NCI-H82 treated with DMSO at 0.1 percent for 48 hours (cell line): ENCODE measurements at regions not wholly inside any gene's neighbourhood (a gene's known extent, or its start where the extent isn't known, plus 50 kb on each side); places are given as distances from the start of the nearest gene placed in this dataset.
"Not testable (repeated sequence)": the region's sequence is repeated elsewhere in the genome, so short reads cannot be mapped to it uniquely, and the experiment has no call there.

ENCODE experiments used
- DNase-seq: peaks from one replicate; lab custom pipeline; 2025; ENCODE audit not compliant: unreplicated experiment; lab: John Stamatoyannopoulos, UW

GRCh38 chr12:63508543-63508942 lies 159.8 kb downstream of the DPY19L2 start:
- DNase-seq, result no peak

- no peak for DNase-seq
These were observed 168.7 kb downstream of the DPY19L2 start for GRCh38 chr12:63499567-63499966.

DNA sequence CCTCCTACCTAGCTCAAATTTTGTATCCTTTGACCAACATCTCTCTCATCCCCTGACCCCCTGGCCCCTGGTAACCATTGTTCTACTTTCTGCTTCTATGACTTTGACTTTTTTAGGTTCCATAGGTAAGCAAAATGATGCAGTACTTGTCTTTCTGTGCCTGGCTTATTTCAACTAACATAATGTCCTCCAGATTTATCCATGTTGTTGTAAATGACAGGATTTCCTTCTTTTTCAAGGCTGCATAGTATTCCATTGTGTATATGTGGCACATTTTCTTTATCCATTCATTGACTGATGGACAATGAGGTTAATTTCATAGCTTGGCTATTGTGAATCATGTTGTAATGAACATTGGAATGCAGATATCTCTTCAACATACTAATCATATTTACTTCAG lies 170.1 kb downstream of the DPY19L2 start:
- DNase-seq, result no peak

DNA sequence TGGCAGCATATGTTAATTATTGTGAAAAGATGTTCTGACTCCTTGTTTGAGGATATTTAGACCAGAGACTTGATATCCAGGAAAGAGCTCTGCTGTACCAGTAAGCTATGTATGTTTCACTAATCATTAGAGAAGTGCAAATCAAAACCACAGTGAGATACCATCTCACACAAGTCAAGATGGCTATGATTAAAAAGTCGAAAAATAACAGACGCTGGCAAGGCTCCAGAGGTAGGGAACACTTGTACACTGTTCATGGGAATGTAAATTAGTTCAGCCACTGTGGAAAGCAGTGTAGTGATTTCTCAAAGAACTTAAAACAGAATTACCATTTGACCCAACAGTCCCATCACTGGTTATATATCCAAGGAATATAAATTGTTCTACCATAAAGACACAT lies 171.6 kb downstream of the DPY19L2 start:
- no peak for DNase-seq

DNA sequence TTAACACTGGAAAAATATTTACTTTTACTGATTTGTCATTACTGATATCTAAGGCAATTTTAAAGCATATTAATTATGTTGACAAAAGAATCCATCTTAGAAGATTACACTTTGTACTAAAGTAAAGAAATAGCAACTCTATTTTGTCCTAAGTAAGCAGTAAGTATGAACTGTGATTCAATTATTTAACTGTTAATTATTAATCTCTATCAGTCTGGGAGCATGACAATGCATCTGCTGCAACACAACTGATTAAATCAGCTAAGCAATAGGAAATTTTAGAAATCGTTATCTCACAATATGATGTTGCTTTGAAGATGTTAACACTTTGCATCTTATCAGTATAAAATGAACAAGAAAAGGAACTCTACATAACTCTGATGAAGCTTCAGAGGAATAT lies 172.3 kb downstream of the DPY19L2 start:
- DNase-seq, result no peak

DNA sequence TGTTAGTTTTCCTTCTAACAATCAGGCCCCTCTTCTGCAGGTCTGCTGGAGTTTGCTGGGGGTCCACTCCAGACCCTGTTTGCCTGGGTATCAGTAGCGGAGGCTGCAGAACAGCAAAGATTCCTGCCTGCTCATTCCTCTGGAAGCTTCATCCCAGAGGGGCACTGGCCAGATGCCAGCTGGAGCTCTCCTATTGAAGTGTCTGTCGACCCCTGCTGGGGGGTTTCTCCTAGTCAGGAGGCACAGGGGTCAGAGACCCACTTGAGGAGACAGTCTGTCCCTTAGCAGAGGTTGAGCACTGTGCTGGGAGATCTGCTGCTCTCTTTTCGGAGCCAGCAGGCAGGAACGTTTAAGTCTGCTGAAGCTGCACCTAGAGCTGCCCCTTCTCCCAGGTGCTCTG lies 174.9 kb downstream of the DPY19L2 start:
- not testable (repeated sequence) for DNase-seq

DNA sequence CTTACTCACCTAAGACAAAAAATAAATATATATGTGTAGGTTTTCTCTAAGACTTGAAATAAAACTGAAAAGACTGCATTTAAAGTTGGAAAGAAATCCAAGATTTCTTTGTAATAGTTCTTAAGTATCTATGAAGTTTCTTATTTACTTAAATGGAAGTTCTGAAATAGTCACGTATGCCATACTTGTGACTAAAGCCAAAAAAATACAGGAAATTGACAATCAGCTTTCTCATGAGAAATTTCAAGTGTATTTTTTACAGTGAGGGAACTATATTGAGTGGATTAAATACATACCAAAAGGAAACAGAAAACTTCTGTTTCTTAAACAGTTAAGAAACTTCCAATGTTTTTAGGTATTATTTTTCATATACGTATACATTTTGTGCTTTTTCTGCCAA lies 188.1 kb downstream of the DPY19L2 start:
- no peak for DNase-seq

- no peak for DNase-seq
These were observed 198.1 kb downstream of the DPY19L2 start for GRCh38 chr12:63470161-63470560.

- no peak for DNase-seq
These were observed 200.3 kb downstream of the DPY19L2 start for GRCh38 chr12:63467951-63468350.

DNA sequence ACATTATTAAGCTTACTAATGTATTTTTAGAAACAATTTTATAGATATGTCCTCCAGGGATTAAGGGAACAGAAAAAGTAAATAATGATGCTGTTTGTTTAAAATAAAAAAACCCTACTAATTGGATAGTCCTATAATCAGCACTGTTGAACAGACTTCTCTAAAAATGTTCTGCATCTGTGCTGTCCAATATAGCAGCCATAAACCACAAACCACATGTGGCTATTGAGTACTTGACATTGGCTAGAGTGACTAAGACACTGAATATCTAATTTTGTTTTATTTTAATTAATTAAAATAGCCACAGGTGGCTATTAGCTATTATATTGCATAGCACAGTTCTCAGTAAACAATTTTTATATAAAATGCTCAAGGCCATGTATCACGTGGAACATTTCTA lies 210.4 kb downstream of the DPY19L2 start:
- DNase-seq, result no peak

- no peak for DNase-seq
These were observed 210.9 kb downstream of the DPY19L2 start for GRCh38 chr12:63457428-63457827.

- no peak for DNase-seq
These were observed 217.5 kb downstream of the DPY19L2 start for GRCh38 chr12:63450816-63451215.

DNA sequence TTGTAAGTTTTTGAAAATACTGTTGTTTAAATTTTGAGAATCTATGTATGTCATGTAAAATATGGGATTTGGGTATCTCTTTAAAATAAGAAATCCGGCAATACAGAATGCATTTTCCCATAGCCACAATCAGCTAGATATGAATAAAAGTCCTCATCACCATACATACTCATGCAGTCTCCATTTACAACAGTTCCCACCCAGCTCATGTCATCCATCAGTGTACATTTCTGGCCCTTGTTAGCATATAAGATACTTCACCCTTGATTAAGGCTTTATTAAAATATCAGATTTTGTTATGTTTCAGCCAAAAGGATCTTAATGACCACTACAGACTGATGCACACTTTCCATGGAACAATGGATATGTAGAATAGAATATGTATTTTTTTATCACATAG lies 218.0 kb downstream of the DPY19L2 start:
- no peak for DNase-seq

- no peak for DNase-seq
These were observed 222.9 kb downstream of the DPY19L2 start for GRCh38 chr12:63445224-63445880.

DNA sequence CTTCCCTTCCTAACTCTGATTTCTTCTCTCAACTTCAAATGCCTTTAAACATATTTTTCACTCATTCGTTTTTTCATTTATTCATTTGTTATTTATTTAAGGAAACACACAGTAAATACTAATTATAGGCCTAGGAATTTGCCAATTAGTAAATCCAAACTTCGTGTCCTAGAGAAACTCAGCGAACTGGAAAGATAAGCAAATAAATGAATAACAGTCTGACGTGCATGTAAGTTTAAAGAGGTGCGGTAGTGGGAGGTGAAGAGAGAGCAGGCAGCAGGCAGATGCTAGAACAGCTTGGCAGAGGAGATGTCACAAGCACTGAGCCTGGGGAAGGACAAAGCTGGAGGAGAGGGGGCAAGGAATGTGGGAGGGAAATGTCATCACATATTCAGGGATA lies 228.2 kb downstream of the DPY19L2 start:
- DNase-seq, result no peak

DNA sequence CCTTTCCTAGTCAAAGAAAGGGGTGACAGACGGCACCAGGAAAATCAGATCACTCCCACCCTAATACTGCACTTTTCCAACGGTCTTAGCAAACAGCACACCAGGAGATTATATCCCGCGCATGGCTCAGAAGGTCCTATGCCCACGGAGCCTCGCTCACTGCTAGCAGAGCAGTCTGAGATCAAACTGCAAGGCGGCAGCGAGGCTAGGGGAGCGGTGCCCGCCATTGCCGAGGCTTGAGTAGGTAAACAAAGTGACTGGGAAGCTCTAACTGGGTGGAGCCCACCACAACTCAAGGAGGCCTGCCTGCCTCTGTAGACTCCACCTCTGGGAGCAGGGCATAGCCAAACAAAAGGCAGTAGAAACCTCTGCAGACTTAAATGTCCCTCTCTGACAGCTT lies 233.9 kb downstream of the DPY19L2 start:
- not testable (repeated sequence) for DNase-seq

- DNase-seq, result not testable (repeated sequence)
These were observed 240.3 kb downstream of the DPY19L2 start for GRCh38 chr12:63427969-63428368.

GRCh38 chr12:63427029-63427428 lies 241.3 kb downstream of the DPY19L2 start:
- DNase-seq, result not testable (repeated sequence)

- DNase-seq, result no peak
These were observed 243.6 kb downstream of the DPY19L2 start for GRCh38 chr12:63424671-63425070.

GRCh38 chr12:63423839-63424238 lies 244.5 kb downstream of the DPY19L2 start:
- DNase-seq, result no peak

- peak; percentile 35 for DNase-seq
These were observed 248.1 kb downstream of the DPY19L2 start for GRCh38 chr12:63420206-63420644.

DNA sequence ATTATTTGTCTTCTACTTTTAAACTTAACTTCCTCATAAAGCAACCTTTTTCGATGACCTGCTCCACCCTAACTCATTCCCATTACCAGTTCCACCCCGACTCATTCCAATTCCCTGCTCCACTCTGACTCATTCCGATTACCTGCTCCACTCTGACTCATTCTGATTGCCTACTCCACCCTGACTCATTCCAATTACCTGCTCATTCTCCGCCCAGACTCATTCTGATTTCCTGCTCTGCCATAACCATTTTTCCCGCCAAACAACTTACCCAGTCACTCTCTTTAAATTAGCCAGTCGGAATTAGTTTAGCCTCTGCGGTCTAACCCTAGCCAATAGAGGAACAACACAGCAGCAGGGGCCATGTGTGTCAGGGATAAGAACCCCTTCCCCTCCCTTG lies 249.1 kb downstream of the DPY19L2 start:
- DNase-seq, result no peak

DNA sequence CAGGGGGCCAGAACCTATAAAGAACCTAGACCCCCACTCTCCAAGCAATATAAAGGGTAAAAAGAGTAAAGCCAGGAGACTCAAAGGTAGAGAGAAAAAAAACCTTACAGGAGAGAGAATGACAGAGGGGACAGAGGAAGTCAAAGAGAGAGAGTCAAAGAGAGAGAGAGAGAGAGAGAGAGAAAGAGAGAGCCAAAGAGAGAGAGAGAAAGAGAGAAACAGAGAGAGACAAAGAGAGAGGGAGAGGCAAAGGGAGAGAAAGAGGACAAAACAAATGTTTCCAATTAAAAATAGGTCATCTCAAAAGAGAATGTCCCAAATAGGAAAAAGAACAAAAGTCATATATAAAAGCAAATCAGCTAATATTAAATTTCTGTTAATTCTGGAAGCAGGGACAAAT lies 251.5 kb downstream of the DPY19L2 start:
- no peak for DNase-seq
